Naive thymus-derived CD4-positive, alpha-beta T cell (primary cell): ENCODE measurements at regions not wholly inside any gene's neighbourhood (a gene's known extent, or its start where the extent isn't known, plus 50 kb on each side); places are given as distances from the start of the nearest gene placed in this dataset.
"Not testable (repeated sequence)": the region's sequence is repeated elsewhere in the genome, so short reads cannot be mapped to it uniquely, and the experiment has no call there.

Experiments used
- ATAC-seq: fragments of 150-1000 bp; cut with Tn5 transposase; 2 replicates; pipeline ENCODE4 v1.10.0; 2021; ENCODE audit warnings: mild to moderate bottlenecking, moderate library complexity
- CTCF ChIA-PET: fragments of 350-600 bp; sonication (Branson Sonifier 250); formaldehyde crosslinking; loops from one replicate; lab custom pipeline; 2021; ENCODE audit warnings: antibody characterized with exemption; lab: Charles Lee
- POLR2A ChIA-PET: fragments of 350-600 bp; sonication (Branson Sonifier 250); formaldehyde crosslinking; loops from one replicate; lab custom pipeline; 2021; ENCODE audit warnings: antibody characterized with exemption, inconsistent platforms; lab: Charles Lee
- DNase-seq, 9 donors: peaks; one replicate each; pipeline versions ENCODE4 v3.0.0 to v3.0.0-alpha.2; 2020 to 2022; ENCODE audit warnings: mixed read lengths in 1 of 9
- H3K27ac ChIP-seq: one replicate; pipeline ENCODE4 v1.7.0; 2013; ENCODE audit warnings: mild to moderate bottlenecking, low read depth, low read length, moderate library complexity
- H3K27me3 ChIP-seq, 2 donors: one replicate each; pipeline ENCODE4 v1.7.0; 2013; ENCODE audit warnings: low read length in 2 of 2, mild to moderate bottlenecking in 2 of 2, moderate library complexity in 2 of 2; ENCODE audit not compliant: control insufficient read depth in 2 of 2, insufficient read depth in 2 of 2
- H3K36me3 ChIP-seq, 3 experiments: 1 replicate in 2 of 3; 2 replicates in 1 of 3; pipeline ENCODE4 v1.7.0; 2013; ENCODE audit warnings: low read length in 3 of 3, mild to moderate bottlenecking in 3 of 3, moderate library complexity in 1 of 3; ENCODE audit not compliant: insufficient read depth in 3 of 3, control insufficient read depth in 2 of 3
- H3K4me1 ChIP-seq, 2 donors: one replicate each; pipeline ENCODE4 v1.7.0; 2013; ENCODE audit warnings: low read length in 2 of 2, mild to moderate bottlenecking in 2 of 2, moderate library complexity in 1 of 2; ENCODE audit not compliant: control insufficient read depth in 2 of 2, insufficient read depth in 2 of 2
- H3K4me3 ChIP-seq: 2 replicates; pipeline ENCODE4 v1.7.0; 2013; ENCODE audit warnings: mild to moderate bottlenecking, low read length
- H3K9me3 ChIP-seq, 3 experiments: 1 replicate in 2 of 3; 2 replicates in 1 of 3; pipeline ENCODE4 v1.7.0; 2013; ENCODE audit warnings: low read length in 3 of 3; ENCODE audit not compliant: control insufficient read depth in 2 of 3
- H3K27ac Mint-ChIP-seq, 9 donors: one replicate each; pipeline ENCODE4 v1.8.0; 2020 to 2022; ENCODE audit warnings: mixed read lengths in 9 of 9, mild to moderate bottlenecking in 8 of 9, moderate library complexity in 5 of 9, inconsistent platforms in 2 of 9
- H3K27me3 Mint-ChIP-seq, 5 donors: one replicate each; pipeline ENCODE4 v1.8.0; 2021 to 2022; ENCODE audit warnings: mixed read lengths in 5 of 5, mild to moderate bottlenecking in 1 of 5
- H3K36me3 Mint-ChIP-seq, 5 donors: one replicate each; pipeline ENCODE4 v1.8.0; 2020 to 2022; ENCODE audit warnings: mixed read lengths in 5 of 5, mild to moderate bottlenecking in 3 of 5, inconsistent platforms in 1 of 5
- H3K4me1 Mint-ChIP-seq, 7 donors: one replicate each; pipeline ENCODE4 v1.8.0; 2020 to 2022; ENCODE audit warnings: mixed read lengths in 7 of 7, mild to moderate bottlenecking in 3 of 7, inconsistent platforms in 1 of 7
- H3K4me3 Mint-ChIP-seq, 10 donors: one replicate each; pipeline ENCODE4 v1.8.0; 2020 to 2022; ENCODE audit warnings: mild to moderate bottlenecking in 10 of 10, mixed read lengths in 10 of 10, moderate library complexity in 6 of 10, inconsistent platforms in 2 of 10
- H3K9me3 Mint-ChIP-seq, 11 donors: one replicate each; pipeline ENCODE4 v1.8.0; 2020 to 2022; ENCODE audit warnings: mixed read lengths in 11 of 11, mild to moderate bottlenecking in 4 of 11, inconsistent platforms in 1 of 11, moderate library complexity in 1 of 11
- intact Hi-C, 2 donors: fragments of 100-400 bp; cut with micrococcal nuclease; formaldehyde crosslinking; loops; one replicate each; pipeline ENCODE4 v1.15.1; 2023

GRCh38 chr3:30327976-30328375 lies 278.4 kb upstream of the TGFBR2 start:
- H3K4me3 Mint-ChIP-seq, intact Hi-C loops, H3K27ac ChIP-seq, H3K27me3 ChIP-seq, ATAC-seq, POLR2A ChIA-PET, DNase-seq, H3K9me3 Mint-ChIP-seq, H3K27me3 Mint-ChIP-seq, H3K4me3 ChIP-seq, H3K36me3 ChIP-seq, H3K9me3 ChIP-seq, H3K36me3 Mint-ChIP-seq, CTCF ChIA-PET: not testable (repeated sequence)
- peaks cover 0 to 27% of the 10 kb centered on the region in 2 donors for H3K4me1 ChIP-seq
- Mint-ChIP-seq H3K4me1 (peaks cover 2 to 49% (median 37%) of the 10 kb centered on the region in 7 donors), H3K27ac (peak overlapping the region in 3 of 9 donors; percentile 5 to 65 (median 16))

DNA sequence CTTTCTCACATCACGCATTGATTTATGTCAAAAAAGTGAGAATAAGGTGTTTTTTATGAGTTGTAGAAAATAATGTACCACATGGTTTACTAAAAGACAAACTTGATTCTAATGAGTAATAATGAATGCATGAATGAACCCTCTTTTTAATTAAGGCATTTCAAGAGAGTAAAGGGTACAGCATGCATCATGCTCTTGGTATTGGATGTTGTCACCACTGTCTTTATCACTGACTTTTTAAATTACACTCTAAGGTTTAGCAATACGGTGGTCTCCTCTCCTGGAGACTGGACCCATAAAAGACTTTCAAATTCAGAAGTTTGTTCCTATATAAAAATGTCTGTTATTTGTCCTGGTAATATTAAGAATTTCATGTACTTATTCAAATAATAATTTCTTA lies 277.5 kb upstream of the TGFBR2 start:
- H3K27me3 ChIP-seq, ATAC-seq, H3K4me3 ChIP-seq, H3K27ac ChIP-seq, H3K27ac Mint-ChIP-seq, DNase-seq, H3K36me3 Mint-ChIP-seq, H3K9me3 ChIP-seq, H3K4me3 Mint-ChIP-seq, H3K36me3 ChIP-seq, CTCF ChIA-PET, H3K9me3 Mint-ChIP-seq, H3K27me3 Mint-ChIP-seq, intact Hi-C loops, POLR2A ChIA-PET: not testable (repeated sequence)
- peaks cover 4 to 57% (median 43%) of the 10 kb centered on the region in 7 donors for H3K4me1 Mint-ChIP-seq
- H3K4me1 ChIP-seq: peaks cover 0 to 30% of the 10 kb centered on the region in 2 donors

GRCh38 chr3:30331519-30331918 lies 274.9 kb upstream of the TGFBR2 start:
- ChIA-PET CTCF (interaction anchor here (0.6 kb wide), 1 partner anchor 413 kb away, joined by 3 read pairs; no protein-coding TSS in a partner anchor), POLR2A (interaction anchor here (0.7 to 2.4 kb wide), 3 partner anchors 20 to 25 kb away, joined by 3 to 6 read pairs (median 3); no protein-coding TSS in a partner anchor)
- Mint-ChIP-seq H3K9me3 (peaks cover 0 to 4% (median 0%) of the 10 kb centered on the region in 11 donors), H3K4me1 (peaks cover 4 to 58% (median 46%) of the 10 kb centered on the region in 7 donors), H3K27me3 (no peaks in the 10 kb centered on the region), H3K4me3 (peak overlapping the region in 6 of 10 donors; percentile 10 to 86 (median 24)), H3K36me3 (peaks cover 0 to 5% (median 0%) of the 10 kb centered on the region in 5 donors), H3K27ac (peak overlapping the region in 8 of 9 donors; percentile 90 to 99 (median 97))
- Histone ChIP-seq H3K4me3 (no peak overlapping the region), H3K9me3 (no peaks in the 10 kb centered on the region), H3K4me1 (peaks cover 0 to 30% of the 10 kb centered on the region in 2 donors), H3K36me3 (no peaks in the 10 kb centered on the region), H3K27me3 (no peaks in the 10 kb centered on the region), H3K27ac (no peak overlapping the region)
- ATAC-seq (no peak), DNase-seq (peak in 1 of 9 donors; percentile 10)
- intact Hi-C loops: loop anchor here in 1 of 2 donors (5.0 kb wide), 2 partner anchors 106 to 281 kb away; no protein-coding TSS in a partner anchor

DNA sequence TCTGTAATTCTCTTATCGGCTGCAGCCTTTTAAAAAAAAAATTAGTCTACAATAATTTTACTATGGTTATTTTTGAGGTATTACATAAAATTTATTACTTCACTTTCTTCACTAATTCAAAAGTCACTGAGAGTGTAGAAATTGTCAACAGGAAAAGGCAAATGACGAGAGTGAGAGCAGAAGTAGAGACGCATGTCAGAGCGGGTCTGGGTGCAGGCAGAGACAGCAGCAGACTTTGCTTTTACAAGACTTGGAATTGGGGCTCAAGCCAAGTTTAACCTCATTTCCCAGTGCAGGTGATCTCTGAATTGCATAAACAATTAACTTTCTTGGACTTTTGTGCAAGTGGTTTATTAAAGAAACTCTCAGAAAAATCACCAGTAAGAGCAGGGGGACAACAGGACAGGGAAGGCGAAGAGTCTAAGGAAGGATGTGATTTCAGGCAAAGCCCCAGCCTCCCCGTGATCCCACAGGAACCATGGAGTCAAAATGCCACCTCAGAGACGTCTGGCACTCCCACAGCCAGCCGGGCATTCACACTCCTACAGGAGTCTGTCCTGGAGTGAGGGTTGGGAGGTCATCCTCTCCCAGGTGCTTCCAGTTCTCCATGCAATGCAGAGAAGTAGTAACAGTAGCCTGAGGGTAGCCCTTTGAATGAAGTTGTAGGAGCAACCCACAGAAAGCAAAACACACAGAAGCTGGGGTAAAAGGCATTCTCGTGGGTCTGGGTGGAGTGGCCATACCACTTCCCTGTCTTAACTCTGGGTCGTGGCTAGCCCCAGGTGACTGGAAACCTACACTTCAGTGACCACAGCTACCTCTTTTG lies 274.0 kb upstream of the TGFBR2 start:
- CTCF ChIA-PET: no interaction called here
- intact Hi-C loops: loop anchor here (1.0 to 5.0 kb wide), 6 partner anchors 10 to 280 kb away; no protein-coding TSS in a partner anchor
- H3K4me1 ChIP-seq: peaks cover 0 to 30% of the 10 kb centered on the region in 2 donors
- H3K36me3 Mint-ChIP-seq: peaks cover 0 to 6% (median 0%) of the 10 kb centered on the region in 5 donors
- peak overlapping the region; percentile 35 for H3K4me3 ChIP-seq
- peak; percentile 89 for ATAC-seq
- no peaks in the 10 kb centered on the region for H3K9me3 ChIP-seq
- no peaks in the 10 kb centered on the region for H3K36me3 ChIP-seq
- peak overlapping the region; percentile 63 to 91 (median 84) for H3K4me3 Mint-ChIP-seq
- peaks cover 0 to 5% (median 1%) of the 10 kb centered on the region in 11 donors for H3K9me3 Mint-ChIP-seq
- H3K27me3 Mint-ChIP-seq: no peaks in the 10 kb centered on the region
- H3K27ac Mint-ChIP-seq: peak overlapping the region; percentile 74 to 99 (median 96)
- peak overlapping the region; percentile 28 for H3K27ac ChIP-seq
- peak in 7 of 9 donors; percentile 45 to 83 (median 76) for DNase-seq
- H3K4me1 Mint-ChIP-seq: peaks cover 4 to 58% (median 46%) of the 10 kb centered on the region in 7 donors
- POLR2A ChIA-PET: interaction anchor here (0.7 to 2.4 kb wide), 6 partner anchors 17 to 103 kb away, joined by 3 to 6 read pairs (median 3); no protein-coding TSS in a partner anchor
- no peaks in the 10 kb centered on the region for H3K27me3 ChIP-seq

DNA sequence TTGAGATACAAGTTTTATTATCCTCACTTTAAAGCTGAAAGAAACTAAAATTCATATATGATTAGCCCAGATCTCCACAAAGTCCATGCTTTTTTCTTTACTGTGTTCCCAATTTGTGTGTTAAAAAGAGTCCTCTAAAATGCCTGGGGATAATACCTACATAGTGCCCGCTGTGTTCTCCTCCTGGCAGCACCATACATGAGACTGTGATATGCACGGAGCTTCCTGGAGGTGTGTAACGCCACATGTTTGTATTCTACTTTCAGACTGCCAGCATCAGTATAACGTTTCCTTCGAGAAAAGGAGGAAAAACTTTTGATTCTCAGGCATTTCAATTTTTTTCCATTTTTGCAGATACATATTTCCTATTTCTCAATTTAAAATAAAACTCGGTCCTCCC lies 273.3 kb upstream of the TGFBR2 start:
- peaks cover 0 to 10% (median 0%) of the 10 kb centered on the region in 5 donors for H3K36me3 Mint-ChIP-seq
- peaks cover 0 to 11% (median 4%) of the 10 kb centered on the region in 11 donors for H3K9me3 Mint-ChIP-seq
- Histone ChIP-seq H3K27ac (no peak overlapping the region), H3K9me3 (no peaks in the 10 kb centered on the region), H3K4me1 (peaks cover 0 to 30% of the 10 kb centered on the region in 2 donors), H3K27me3 (no peaks in the 10 kb centered on the region), H3K4me3 (peak overlapping the region; percentile 35), H3K36me3 (no peaks in the 10 kb centered on the region)
- peak overlapping the region in 8 of 10 donors; percentile 11 to 91 (median 82) for H3K4me3 Mint-ChIP-seq
- peak overlapping the region in 8 of 9 donors; percentile 90 to 99 (median 97) for H3K27ac Mint-ChIP-seq
- POLR2A ChIA-PET: interaction anchor here (0.7 to 2.4 kb wide), 4 partner anchors 17 to 102 kb away, joined by 3 to 6 read pairs (median 3); no protein-coding TSS in a partner anchor
- DNase-seq (no peak), ATAC-seq (no peak)
- CTCF ChIA-PET: no interaction called here
- H3K27me3 Mint-ChIP-seq: no peaks in the 10 kb centered on the region
- intact Hi-C loops: loop anchor here (2.0 to 5.0 kb wide), 3 partner anchors 14 to 279 kb away; no protein-coding TSS in a partner anchor
- H3K4me1 Mint-ChIP-seq: peaks cover 4 to 56% (median 45%) of the 10 kb centered on the region in 7 donors

- Mint-ChIP-seq H3K4me1 (peaks cover 4 to 50% (median 40%) of the 10 kb centered on the region in 7 donors), H3K36me3 (peaks cover 0 to 10% (median 0%) of the 10 kb centered on the region in 5 donors), H3K27me3 (peaks cover 0 to 1% (median 0%) of the 10 kb centered on the region in 5 donors), H3K9me3 (peaks cover 0 to 8% (median 4%) of the 10 kb centered on the region in 11 donors), H3K27ac (peak overlapping the region in 3 of 9 donors; percentile 18 to 94 (median 79)), H3K4me3 (no peak overlapping the region)
- ATAC-seq: no peak
- ChIA-PET CTCF (no interaction called here), POLR2A (interaction anchor here (0.6 to 1.3 kb wide), 3 partner anchors 10 to 12 kb away, joined by 3 to 4 read pairs (median 3); no protein-coding TSS in a partner anchor)
- H3K27ac ChIP-seq: no peak overlapping the region
- intact Hi-C loops: loop anchor here (2.0 to 5.0 kb wide), 3 partner anchors 13 to 278 kb away; no protein-coding TSS in a partner anchor
- no peak for DNase-seq
- no peaks in the 10 kb centered on the region for H3K9me3 ChIP-seq
- H3K4me3 ChIP-seq: no peak overlapping the region
- H3K4me1 ChIP-seq: peaks cover 0 to 30% of the 10 kb centered on the region in 2 donors
- no peaks in the 10 kb centered on the region for H3K27me3 ChIP-seq
- no peaks in the 10 kb centered on the region for H3K36me3 ChIP-seq
Measured at GRCh38 chr3:30333903-30334302, 272.5 kb upstream of the TGFBR2 start.
